MV-4-11 (cell line): ENCODE measurements at regions not wholly inside any gene's neighbourhood (a gene's known extent, or its start where the extent isn't known, plus 50 kb on each side); places are given as distances from the start of the nearest gene placed in this dataset.

Experiments used
- DNase-seq: peaks from one replicate; lab custom pipeline; 2025; lab: John Stamatoyannopoulos, UW

DNA sequence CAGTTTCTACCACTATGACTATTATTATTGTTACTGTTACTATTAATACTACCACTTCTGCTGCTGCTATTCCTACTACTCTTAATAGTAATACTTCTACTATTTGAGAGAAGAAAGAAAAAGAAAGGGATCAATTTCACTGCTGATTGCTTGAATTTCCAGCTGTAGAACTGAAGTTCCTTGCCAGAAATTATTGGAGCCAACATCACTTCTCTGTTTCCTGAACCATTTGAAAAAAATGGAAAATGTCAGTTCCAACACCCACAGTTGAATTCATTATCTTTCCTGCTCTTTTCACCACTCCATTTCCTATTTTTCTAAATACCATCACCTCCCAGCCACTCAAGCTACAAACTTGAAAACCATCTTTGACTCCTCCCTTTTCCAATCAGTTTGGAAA, 54.1 kb upstream of the PIK3C2G start:
- DNase-seq: no peak

- DNase-seq: no peak
These were observed 55.1 kb upstream of the PIK3C2G start for GRCh38 chr12:18206198-18206597.

DNA sequence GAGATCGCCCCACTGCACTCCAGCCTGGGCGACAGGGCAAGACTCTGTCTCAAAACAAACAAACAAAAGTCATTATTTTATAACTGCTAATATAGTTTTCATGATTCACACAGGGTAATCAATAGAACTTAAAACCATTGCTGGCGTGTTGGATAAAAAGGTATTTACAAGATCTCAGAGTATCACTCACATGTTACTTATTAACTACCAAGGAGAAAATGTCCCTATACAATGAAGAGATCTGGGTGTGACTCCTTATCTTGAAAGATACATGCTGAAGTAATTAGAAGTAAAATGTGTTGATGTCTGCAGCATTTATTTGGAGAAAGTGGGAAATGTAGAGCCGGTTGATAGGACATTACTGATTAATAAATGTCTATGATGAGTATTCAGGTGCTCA, 57.3 kb upstream of the PIK3C2G start:
- DNase-seq: no peak

GRCh38 chr12:18192119-18192518, 69.2 kb upstream of the PIK3C2G start:
- no peak for DNase-seq

DNA sequence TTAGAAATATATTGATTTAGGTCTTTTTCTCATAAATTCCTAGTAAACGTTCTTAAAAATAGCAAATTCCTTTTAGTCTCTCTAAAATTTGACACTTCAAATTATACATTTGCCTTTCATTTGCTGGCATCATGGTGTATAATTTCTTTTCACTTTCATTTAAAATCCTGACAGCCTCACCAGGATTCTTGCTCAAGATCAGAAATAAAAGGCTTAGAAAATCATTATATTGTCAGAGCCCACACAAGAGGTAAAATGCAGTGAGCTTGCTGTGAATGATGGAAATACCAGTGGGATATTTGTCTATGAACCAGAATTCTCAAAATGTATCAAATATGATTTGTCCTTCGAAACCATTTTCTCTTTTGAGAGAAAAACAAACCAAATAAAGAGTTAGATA, 78.2 kb upstream of the PIK3C2G start:
- DNase-seq: no peak

DNA sequence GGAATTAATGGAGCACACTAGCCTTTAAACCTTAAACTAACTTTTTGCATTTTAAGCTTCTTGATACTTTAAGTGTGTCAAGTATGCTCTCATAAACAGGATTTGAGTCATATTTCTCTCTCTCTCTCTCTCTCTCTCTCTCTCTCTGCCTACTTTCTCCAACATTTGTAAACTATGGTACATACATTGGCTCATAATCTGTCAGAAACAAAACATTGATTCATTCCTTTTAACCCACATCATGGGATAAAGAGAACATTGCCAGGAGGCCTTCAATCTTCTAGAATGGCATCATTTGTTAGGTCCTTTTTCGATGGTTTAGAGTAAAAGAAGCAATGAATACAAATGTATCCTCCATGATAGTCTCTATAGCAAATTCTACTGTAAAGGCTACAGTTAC, 81.6 kb upstream of the RERGL start:
- no peak for DNase-seq

GRCh38 chr12:18168016-18168415, 78.0 kb upstream of the RERGL start:
- no peak for DNase-seq

DNA sequence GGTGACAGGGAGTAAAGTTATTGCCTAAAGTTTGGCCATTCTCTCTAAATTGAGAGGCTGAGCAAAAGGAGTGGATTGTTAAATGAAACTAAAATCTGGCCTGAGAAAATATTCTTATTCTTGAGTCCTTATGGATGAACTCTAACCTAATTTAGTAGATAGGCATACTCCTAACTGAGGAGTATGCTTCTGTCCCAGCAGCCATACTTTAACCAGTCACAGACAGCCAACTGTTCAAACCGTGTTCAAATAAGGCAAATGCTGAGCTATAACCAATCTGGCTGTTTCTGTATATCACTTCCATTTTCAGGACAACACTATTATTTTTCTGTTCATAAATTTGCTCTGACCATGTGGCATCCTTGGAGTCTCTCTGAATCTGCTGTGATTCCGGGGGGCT, 75.9 kb upstream of the RERGL start:
- no peak for DNase-seq

- DNase-seq: peak; percentile 56
These were observed 75.5 kb upstream of the RERGL start for GRCh38 chr12:18165422-18165871.

DNA sequence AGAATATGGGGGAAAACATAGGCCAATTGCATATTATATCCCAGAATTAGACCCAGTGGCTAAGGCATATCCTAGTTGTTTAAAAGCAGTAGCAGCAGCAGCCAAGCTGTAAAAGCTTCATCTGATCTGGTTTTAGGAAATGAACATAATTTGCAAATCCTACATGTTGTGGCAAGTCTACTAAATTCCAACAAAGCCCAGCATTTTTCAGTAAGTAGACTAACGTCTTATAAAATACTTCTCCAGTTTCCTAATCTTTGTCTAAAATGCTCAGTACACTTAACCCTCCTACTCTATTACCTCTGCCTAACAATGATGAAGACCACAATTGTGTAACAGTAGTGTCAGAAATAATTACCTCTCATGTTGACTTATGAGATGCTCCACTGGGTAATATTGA, 70.9 kb upstream of the RERGL start:
- no peak for DNase-seq

GRCh38 chr12:18158774-18159557, 69.0 kb upstream of the RERGL start:
- DNase-seq: no peak

- DNase-seq: no peak
These were observed 63.8 kb upstream of the RERGL start for GRCh38 chr12:18153826-18154225.

- no peak for DNase-seq
These were observed 61.0 kb upstream of the RERGL start for GRCh38 chr12:18151036-18151435.

- no peak for DNase-seq
These were observed 59.0 kb upstream of the RERGL start for GRCh38 chr12:18148961-18149360.

- DNase-seq: peak; percentile 92
These were observed 56.4 kb upstream of the RERGL start for GRCh38 chr12:18146363-18146762.

DNA sequence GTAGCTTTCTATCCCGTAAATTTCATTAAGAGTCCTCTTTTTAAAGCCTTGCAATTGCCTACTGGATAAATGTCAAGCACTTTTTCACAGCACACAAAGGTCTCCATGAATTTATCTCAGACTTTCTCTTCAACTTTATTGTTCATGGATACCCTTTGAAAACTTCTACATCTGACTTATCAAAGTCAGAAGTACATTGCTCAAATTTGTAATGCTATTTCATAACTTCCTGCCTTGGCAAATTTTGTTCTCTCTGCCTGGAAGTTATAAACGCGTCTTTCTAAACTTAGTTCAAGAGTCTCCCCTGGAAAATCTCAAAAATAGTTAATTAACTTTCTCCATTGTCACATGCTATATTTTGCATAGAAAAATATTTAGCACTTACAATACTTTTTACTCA, 55.9 kb upstream of the RERGL start:
- peak; percentile 81 for DNase-seq

DNA sequence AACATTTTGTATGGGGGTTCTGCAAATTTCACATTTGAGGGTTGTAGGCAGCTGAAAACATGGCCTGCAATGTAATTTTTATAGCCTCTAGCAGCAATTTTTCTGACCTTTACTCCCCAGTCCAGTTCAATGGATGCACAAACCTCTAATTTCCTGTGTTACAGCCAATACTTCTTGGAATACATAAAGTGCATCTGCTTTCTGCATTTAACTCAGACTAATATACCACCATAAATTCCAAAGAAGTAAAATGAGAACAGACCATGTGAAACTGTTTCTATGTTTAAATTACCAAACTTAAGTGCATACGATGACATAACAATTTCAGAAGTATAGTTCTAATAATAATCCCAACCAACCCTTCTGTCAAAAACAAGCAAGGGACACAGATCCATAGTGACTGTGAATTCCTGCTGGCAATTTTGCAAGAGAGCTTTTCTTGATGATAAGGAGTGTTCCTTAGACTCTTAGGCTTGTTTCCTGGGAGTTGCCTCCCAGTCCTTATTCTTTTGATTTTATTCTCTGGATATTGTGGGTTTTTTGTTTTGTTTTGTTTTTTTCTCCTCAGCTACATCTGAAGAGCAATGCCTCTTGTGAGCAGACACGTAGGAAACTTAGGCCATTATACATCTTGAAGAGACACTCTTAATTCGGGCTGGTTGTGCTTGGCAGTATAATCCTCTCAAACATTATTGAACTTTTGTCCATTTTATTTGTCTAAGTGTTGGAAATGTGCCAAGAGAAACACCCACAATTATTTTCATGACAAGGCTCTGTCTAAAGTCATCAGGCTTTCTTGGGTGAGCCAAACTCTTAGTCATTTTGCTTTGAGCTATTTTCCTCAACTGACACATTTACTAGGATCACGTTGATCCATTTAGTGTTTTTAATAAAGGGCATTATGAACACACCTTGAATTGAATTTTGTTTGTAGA, 51.3 kb upstream of the RERGL start:
- no peak for DNase-seq

- DNase-seq: peak; percentile 59
These were observed 50.1 kb upstream of the RERGL start for GRCh38 chr12:18139989-18140596.
